Upper lobe of right lung (tissue), 1 donor: ENCODE measurements at regions not wholly inside any gene's neighbourhood (a gene's known extent, or its start where the extent isn't known, plus 50 kb on each side); places are given as distances from the start of the nearest gene placed in this dataset.

ENCODE experiments used
- ATAC-seq: fragments of 200-7000 bp; cut with Tn5 transposase; one replicate; pipeline ENCODE4 v1.9.1; 2020; ENCODE audit warnings: mild to moderate bottlenecking, moderate library complexity
- DNase-seq: peaks from one replicate; pipeline ENCODE4 v3.0.0-alpha.2; 2020
- H3K27ac ChIP-seq: fragments of 200-600 bp; one replicate; pipeline ENCODE4 v1.8.0; 2022
- H3K27me3 ChIP-seq: fragments of 200-600 bp; one replicate; pipeline ENCODE4 v1.8.0; 2022; ENCODE audit warnings: mild to moderate bottlenecking
- H3K36me3 ChIP-seq: fragments of 200-600 bp; one replicate; pipeline ENCODE4 v1.8.0; 2022
- H3K4me1 ChIP-seq: fragments of 200-600 bp; one replicate; pipeline ENCODE4 v1.8.0; 2022
- H3K4me3 ChIP-seq: fragments of 200-600 bp; one replicate; pipeline ENCODE4 v1.8.0; 2022; ENCODE audit warnings: mild to moderate bottlenecking
- H3K9me3 ChIP-seq: fragments of 200-600 bp; one replicate; pipeline ENCODE4 v1.8.0; 2022
- CTCF ChIP-seq: fragments of 200-600 bp; IDR thresholded peaks from one replicate; pipeline ENCODE4 v1.8.0; 2022; ENCODE audit warnings: antibody characterized with exemption
- intact Hi-C: fragments of 100-400 bp; cut with DNase I; formaldehyde crosslinking; loops from one replicate; pipeline ENCODE4 v1.11.0; 2022
- donor health status: DM: no; HTN: yes; CAD: no; lungs with severe emphysema.

DNA sequence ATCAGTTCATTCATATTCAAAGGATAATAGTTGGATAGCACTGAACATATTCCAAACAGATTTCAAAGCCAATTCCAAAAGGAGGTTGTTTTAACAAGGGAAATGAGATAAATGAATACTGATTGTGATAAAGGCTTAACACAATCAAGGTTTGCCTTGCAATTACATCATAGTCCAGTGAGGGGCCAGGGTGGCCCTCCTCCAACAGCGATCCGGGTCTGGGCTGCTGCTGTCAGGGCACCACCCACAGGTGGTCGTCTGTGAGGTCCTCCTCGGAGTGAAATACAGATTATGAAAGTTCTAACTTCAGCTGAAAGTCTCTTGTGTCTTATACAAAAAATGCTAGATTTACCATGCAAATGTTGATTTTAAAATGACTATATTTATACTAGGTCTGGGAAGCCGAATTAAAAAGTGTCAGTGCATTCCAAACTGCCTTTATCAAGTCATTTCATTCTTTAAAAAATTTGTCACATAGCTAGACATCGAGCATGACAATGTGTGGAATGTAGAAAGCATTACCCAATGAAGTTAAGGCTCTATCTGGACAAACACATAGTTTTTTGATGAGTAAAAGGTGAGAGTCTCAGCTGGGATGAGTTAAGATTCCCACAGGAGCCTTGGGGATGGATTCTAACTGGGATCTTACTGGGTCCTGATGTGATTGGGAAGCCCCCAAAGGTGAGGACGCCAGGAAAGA is 65.9 kb upstream of the SLC22A23 start:
- no peak overlapping the region for H3K27ac ChIP-seq
- intact Hi-C loops = no loop called here
- no peak for TF ChIP-seq CTCF

GRCh38 chr6:3520281-3521230 is 63.7 kb upstream of the SLC22A23 start:
- ATAC-seq = no peak
- Histone ChIP-seq H3K4me3 (no peak overlapping the region), H3K9me3 (no peaks in the 10 kb centered on the region), H3K36me3 (no peaks in the 10 kb centered on the region), H3K4me1 (no peaks in the 10 kb centered on the region), H3K27ac (no peak overlapping the region), H3K27me3 (no peaks in the 10 kb centered on the region)
- TF ChIP-seq CTCF = no peak
- DNase-seq = no peak
- intact Hi-C loops = no loop called here

More for the DNA sequence above, 65.9 kb upstream of the SLC22A23 start:
- Histone ChIP-seq H3K4me3 (no peak overlapping the region), H3K27me3 (no peaks in the 10 kb centered on the region), H3K36me3 (no peaks in the 10 kb centered on the region), H3K9me3 (no peaks in the 10 kb centered on the region), H3K4me1 (no peaks in the 10 kb centered on the region)
- no peak for ATAC-seq
- DNase-seq = no peak

GRCh38 chr6:3518356-3519190 is 61.7 kb upstream of the SLC22A23 start:
- no peaks in the 10 kb centered on the region for H3K27me3 ChIP-seq
- ATAC-seq (peak; percentile 38), DNase-seq (no peak)
- H3K4me3 ChIP-seq = no peak overlapping the region
- intact Hi-C loops = no loop called here
- H3K36me3 ChIP-seq = no peaks in the 10 kb centered on the region
- no peak overlapping the region for H3K27ac ChIP-seq
- no peak for TF ChIP-seq CTCF
- H3K4me1 ChIP-seq = no peaks in the 10 kb centered on the region
- no peaks in the 10 kb centered on the region for H3K9me3 ChIP-seq

GRCh38 chr6:3517350-3517749 is 60.5 kb upstream of the SLC22A23 start:
- Histone ChIP-seq H3K27me3 (no peaks in the 10 kb centered on the region), H3K36me3 (no peaks in the 10 kb centered on the region), H3K4me1 (no peaks in the 10 kb centered on the region), H3K9me3 (no peaks in the 10 kb centered on the region), H3K4me3 (no peak overlapping the region), H3K27ac (no peak overlapping the region)
- ATAC-seq (no peak), DNase-seq (no peak)
- no peak for TF ChIP-seq CTCF
- intact Hi-C loops = no loop called here

GRCh38 chr6:3516092-3516491 is 59.2 kb upstream of the SLC22A23 start:
- TF ChIP-seq CTCF = no peak
- DNase-seq (no peak), ATAC-seq (no peak)
- H3K27ac ChIP-seq = no peak overlapping the region
- H3K4me3 ChIP-seq = no peak overlapping the region
- H3K36me3 ChIP-seq = no peaks in the 10 kb centered on the region
- H3K27me3 ChIP-seq = no peaks in the 10 kb centered on the region
- H3K9me3 ChIP-seq = no peaks in the 10 kb centered on the region
- no peaks in the 10 kb centered on the region for H3K4me1 ChIP-seq
- intact Hi-C loops = no loop called here
